HepG2 (cell line): ENCODE measurements at regions not wholly inside any gene's neighbourhood (a gene's known extent, or its start where the extent isn't known, plus 50 kb on each side); places are given as distances from the start of the nearest gene placed in this dataset.

Experiments used
- FOXK1 ChIP-seq: sonication (generic); formaldehyde crosslinking; IDR thresholded peaks from 2 replicates; pipeline ENCODE4 v1.4.0; 2020; ENCODE audit warnings: low read depth, missing genetic modification reagents, borderline replicate concordance
- PHF20 ChIP-seq: sonication (generic); formaldehyde crosslinking; IDR thresholded peaks from 2 replicates; pipeline ENCODE4 v1.5.0; 2020; ENCODE audit warnings: mild to moderate bottlenecking, missing genetic modification reagents
- SMC3 ChIP-seq: IDR thresholded peaks from 2 replicates; pipeline ENCODE4 v1.6.1; 2011; ENCODE audit warnings: low read length, improper control_type of control experiment
- ZNF12 ChIP-seq: sonication (generic); formaldehyde crosslinking; IDR thresholded peaks from 2 replicates; pipeline ENCODE4 v1.5.0; 2020; ENCODE audit warnings: missing genetic modification reagents
- ZNF124 ChIP-seq: sonication (generic); formaldehyde crosslinking; IDR thresholded peaks from 2 replicates; pipeline ENCODE4 v1.4.0; 2020; ENCODE audit warnings: missing genetic modification reagents
- ZNF263 ChIP-seq: sonication (generic); formaldehyde crosslinking; IDR thresholded peaks from 2 replicates; pipeline ENCODE4 v1.4.0; 2020; ENCODE audit warnings: missing genetic modification reagents

DNA sequence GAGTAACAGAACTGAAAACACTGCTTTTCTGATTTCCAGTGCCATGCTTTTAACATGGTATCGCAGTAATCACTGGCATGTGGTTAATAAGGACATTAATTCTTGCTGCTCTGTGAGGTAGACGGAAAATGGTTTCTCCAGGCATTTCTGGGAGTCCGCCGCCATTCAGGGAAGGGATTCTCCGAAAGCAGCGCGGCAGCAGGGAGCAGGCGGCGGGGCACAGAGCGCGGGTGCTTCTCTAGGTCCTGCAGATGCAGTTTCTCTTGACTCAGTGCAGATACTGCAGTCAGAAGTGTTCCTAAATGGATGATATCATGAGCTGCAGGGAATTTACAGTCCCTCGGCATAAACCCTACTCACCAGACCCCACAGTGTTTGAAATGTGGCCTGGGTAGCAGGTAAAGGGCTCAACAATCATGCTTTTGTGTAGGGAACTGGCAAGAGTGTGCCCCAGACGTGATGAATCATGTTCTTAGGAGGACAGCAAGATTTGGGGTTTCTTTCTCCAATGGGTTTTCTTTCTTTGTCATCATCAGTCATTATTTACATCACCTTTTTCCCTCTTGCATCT lies 338.6 kb upstream of the ARGLU1 start:
- TF ChIP-seq ZNF124 (CRISPR knock-in tag) (no peak), ZNF12 (CRISPR knock-in tag) (no peak), FOXK1 (CRISPR knock-in tag) (no peak), SMC3 (no peak), ZNF263 (CRISPR knock-in tag) (no peak), PHF20 (CRISPR knock-in tag) (no peak)
